NCI-H446 (cell line): ENCODE measurements at regions not wholly inside any gene's neighbourhood (a gene's known extent, or its start where the extent isn't known, plus 50 kb on each side); places are given as distances from the start of the nearest gene placed in this dataset.

Source experiments
- DNase-seq, 2 experiments: peaks; one replicate each; lab custom pipeline; 2025; lab: John Stamatoyannopoulos, UW

DNA sequence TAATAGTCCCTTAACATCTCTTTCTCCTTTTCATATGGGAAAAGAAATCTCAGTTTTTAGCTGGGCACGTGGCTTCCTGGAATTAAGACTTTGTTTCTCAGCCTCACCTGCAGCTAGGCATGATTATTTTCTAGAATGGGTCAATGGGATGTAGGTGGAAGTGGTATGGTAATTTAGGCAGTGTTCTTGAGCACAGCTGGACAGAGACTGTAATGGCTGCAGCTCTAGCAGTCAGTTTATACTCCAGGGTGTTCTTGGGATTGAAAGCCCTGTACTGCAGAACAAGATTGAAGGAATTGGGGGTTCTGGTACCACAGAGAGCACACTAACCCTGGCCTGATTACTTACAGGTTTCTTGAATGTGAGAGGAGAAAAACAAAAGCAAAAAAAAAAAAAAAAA lies 455.9 kb upstream of the ZNF608 start:
- no peak for DNase-seq

DNA sequence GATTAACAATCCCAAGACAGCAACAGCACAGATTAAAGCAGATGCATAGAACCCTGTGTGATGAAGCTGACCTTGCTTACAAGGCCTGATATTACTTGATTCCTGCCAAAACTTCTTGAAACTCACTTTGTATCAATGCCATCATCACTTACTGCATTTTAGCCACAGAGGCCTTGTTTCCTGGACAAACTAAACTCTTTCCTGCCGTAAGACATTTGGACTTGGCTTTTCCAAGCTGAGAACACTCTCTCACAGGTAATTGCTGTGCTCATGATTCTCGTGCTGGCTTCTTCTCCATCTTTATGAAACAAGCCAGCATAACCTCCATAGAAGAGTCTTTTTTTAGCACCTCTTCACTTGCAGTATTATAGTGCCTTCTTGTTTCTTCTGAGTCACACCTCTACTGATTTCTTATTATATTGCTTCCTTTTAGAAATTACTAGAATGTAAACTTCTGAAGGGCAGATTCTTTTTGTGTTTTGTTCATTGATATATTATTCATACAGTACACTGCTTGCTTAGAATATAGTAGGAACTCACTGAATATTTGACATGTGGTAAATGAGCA lies 456.5 kb upstream of the ZNF608 start:
- DNase-seq, result no peak

DNA sequence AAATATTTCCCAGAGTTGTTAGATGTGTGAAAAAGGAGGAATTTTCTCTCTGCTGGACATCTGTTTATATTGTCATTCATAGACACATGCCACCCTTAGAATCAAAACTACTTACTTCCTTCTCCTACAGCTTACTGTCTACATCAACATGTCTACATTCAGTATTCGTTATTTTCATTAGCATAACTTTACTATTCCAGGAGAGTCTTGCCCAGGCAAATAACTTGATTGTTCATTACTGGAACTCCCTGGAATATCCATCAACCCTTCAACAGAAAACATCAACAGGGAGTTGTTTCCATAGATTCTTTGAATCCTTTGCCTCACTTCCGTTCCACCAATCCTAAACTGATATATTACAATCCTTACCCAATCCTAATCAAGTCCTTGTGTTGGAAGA lies 457.5 kb upstream of the ZNF608 start:
- no peak for DNase-seq

DNA sequence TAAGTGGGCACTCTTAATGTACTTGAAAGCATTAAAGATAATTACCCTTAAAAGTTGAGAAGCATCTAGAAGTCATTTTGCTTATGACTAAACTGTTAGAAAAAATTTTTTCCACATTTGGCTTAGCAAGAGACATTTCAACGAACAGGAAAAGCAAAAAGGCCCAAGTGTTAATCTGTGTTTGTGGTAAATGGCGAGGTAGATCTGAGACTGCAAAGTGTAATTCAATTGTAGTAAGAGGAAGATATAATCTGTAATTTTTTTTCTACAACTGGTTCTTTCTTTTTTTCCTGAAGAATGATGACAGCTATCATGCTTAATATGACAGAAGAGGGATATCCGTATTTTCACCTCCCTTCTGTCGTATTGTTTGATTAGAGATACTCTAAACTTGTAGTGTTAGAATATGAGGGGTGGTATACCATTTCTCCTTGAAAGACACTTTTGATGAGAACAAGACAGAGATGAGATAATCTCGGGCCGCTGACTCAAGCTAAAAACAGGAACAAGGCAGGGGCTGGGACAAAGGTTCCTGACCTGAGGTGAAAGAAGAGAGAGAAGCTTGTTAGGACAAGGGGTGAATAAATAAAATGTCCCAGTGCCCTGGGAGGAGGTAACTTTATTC lies 459.3 kb upstream of the ZNF608 start:
- no peak for DNase-seq

DNA sequence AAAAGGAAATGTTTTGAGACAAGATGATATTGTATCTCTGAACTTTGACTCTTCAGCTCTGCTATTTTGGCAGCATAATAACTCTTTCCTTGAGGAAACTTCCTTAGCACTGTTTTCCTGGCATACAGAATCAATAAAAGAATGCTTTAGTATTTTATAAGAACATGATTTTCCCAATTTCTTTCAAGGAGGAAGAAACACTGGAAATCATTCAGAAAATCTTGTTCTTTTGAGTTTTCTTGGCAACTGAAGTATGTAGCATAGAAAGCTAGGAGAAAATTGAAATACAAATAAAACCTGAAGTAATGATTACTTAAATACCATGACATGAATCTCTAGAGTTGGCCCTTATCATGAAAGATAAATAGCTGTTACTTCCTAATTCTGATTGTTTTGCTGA lies 461.4 kb upstream of the ZNF608 start:
- DNase-seq, result no peak

DNA sequence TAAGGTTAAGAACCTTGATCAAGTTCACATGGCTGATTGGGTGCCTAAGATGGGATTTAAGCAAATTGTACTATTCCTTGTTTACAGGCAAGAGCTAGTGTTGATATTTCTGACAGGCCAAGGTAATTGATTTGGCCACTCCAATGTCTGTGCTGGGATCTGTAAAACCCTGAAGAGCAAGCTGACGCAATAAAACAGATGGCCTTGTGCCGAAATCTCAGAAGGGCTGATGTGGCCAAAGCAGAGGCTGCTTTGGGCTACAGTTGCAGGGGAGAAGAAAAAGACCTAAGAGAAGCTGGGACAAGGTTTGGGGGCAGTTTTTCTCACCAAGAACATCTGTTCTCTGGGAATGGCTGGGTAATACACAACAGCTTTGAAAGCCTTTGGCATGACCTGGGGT lies 463.2 kb upstream of the ZNF608 start:
- DNase-seq, result peak in 1 of 2 experiments; percentile 33

DNA sequence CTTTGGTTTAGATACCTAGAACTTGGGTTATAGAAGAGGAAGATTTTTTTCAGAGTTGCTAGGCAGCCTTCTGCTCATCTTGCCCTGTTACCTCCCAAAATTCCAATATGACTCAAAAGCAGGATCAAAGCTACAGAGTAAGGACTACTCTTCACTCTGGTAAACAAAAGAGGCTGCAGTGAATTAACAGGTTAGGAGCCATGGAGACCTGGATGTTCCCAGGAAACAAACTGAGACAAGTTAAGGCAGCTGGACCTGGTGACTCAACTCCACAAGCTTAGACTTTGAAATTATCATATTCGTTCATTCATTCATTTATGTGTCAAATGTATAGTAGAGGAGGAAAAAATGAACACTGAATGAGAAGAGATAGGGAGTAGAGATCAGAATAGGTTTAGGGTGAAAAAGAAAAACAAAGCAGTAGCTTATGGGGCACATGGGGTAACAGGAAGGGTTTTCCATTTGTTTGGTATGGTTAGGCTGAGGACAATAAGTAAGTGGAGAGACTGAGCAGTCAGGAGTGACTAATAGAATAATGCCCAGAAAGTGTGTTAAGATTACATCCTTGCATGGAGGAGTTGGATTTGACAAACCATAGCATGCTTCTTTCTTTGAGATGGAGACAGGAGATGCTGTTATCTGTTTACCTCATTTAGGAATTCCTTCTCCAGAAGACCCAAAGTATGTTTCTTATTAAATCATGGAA lies 464.0 kb upstream of the ZNF608 start:
- no peak for DNase-seq

DNA sequence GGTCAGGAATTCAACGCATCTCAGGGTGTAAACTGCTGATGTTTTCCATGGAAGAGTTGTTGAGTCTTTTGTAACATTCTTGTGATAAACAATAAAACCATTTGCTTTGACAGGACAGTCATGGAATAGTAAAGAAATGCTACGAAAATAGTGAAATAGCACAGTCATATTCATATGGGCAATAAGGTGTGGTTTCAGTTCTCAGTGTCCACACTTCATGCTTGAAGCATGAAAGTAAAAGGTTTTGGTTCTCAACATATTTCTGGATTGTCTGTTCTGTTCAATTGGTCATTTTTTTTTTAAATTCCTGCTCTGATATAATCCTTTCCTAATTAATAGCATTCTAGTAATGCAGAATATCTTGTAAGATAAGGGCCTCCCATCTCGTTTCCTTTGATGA lies 467.6 kb upstream of the ZNF608 start:
- DNase-seq, result no peak

DNA sequence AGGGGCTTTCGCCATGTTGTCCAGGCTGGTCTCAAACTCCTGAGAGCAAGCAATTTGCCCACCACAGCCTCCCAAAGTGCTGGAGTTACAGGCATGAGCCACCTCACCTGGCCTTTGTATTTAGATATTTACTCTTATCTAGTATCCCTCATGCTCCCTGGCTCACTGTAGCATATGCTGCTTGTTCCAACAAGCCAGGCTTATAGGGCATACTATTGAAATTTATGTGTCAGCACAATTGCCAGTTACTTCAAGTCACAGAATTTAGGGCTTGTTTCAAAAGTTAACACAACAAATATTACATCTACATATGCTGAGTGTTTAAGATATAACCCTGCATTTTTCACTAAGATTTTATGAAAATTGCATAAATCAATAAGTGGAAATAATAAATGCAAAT lies 469.2 kb upstream of the ZNF608 start:
- DNase-seq, result no peak

DNA sequence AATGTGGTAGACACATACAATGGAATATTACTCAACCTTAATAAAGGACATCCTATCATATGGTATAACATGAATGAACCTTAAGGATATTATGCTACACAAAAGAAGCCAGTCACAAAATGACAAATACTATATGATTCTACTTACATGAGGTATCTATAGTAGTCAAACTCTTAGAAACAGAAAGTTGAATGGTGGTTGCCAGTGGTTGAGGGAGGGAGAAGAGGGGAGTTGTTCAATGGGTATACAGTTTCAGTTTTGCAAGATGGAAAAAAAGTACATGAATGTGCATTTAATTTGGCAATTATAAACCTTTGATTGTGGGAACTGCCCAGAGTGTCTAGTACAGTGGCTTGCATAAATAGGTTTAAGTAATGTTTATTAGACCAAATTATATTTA lies 473.3 kb upstream of the ZNF608 start:
- no peak for DNase-seq

DNA sequence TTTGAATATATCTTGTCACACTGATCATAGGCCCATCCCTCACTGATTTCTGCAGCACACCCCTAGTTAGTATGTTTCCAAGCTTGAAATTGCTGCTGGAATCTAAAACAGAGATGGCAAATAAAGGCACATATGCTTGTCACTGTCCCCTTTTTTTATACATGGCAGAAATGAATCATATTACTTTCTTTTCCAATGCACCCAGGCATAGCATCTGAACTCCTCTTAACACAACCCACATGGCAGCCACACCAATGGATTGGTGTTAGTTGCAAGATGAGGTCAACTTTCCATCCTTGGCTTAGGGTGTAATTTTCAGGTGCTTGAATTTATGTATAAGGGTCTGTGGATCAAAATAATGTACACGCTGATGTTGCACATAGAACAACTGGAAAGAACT lies 473.8 kb upstream of the ZNF608 start:
- no peak for DNase-seq

DNA sequence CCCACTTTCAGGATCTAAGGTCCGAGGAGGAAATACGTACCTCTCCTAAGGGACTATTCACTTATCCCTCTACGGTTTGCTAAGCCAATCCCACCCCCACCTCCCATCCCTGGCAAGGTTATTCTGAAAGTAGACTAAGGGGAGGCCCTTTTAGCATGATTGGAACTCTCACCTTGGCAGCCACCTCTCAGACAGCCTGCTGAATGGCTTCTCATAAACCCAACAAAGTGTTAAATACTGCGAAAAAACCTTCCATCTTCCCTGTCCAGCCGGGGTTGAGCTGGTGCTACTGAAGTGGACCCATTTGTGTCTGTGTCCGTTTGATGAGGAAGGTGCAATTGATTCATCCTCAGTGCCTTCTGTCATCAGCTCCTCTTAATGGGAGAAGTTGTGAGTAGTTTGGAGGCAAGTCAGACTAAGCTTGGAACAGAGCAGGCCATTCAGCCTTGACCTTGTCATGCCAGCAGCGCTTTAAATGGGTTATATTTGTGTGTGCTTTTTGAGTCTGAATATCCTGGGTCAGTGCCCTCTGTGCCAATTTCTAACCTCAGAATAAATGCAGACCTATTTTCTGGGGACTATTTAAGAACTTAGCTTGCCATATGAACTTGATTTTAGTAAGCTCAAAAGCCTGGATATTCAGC lies 476.3 kb upstream of the ZNF608 start:
- DNase-seq, result no peak

DNA sequence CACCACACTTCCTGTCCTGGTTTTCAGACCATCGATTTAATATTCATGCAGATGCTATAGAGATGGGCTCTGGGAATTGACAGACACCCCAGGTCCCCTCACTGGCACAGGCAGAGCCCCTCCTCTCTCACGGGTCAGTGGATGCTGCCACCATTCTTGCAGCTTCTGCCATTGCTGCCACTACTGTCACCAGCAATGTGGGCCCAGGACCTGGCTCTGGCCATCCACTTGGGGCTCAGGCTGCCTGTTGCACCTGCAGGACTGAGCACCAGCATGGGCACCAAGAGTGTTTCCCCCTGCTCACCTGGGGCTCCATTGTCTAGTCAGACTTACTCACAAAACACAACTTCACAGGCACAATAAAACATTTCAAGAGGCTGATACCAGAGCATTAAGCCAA lies 479.0 kb upstream of the ZNF608 start:
- no peak for DNase-seq

DNA sequence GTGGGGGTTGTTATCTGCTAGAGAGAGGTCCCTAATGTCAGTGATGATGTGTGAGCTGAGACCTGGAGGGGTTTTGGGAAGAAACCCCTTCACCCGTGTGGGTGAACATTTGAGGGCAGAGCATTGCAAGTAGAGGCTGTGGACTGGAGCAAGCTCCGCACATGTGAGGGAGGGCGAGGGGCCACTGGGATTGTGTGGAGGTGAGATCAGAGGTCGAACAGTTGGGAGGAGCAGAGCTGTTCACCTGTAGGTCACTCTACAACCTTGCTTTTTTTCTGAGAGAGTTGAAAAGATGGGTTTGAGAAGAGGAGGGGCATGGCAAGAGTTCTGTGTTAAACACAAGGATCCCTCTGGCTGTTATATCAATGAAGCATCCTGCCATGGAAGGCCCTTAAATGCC lies 480.4 kb upstream of the ZNF608 start:
- DNase-seq, result no peak

DNA sequence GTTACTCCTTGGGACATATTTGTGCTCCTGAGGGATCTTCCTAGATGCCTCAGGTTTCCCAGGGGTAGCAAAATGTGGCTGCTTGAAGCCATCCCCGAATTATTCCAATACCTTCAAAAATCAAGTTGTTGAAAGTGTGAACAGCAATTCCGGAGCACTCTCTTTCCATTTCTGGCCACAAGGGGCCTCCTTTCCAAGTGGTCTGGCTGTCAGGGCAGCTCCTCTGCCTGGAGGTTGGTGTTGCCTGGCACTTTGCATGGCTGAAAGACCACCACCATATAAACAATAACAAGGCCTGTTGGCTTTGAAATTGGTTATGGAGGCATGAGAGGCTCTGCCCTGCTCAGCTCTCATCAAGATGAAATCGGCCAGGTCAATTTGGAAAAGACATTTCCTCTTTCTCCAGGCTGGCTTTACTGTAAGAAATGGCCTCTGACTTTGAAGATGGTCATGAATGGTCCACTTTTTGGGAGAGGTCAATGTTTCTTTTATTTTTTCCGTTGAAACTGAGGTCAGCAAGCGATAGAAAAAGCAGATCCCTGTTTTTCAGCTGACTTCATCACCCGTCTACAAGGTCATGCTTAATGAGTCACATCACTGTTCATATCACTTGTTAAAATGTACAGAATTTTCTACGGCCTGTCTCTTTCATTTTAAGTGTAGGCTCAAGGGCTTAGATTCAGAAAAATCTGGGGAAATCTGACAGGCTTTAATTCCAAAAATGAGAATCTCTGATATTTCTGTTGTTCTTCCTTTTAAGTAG lies 481.1 kb upstream of the ZNF608 start:
- DNase-seq, result peak in 1 of 2 experiments; percentile 26

DNA sequence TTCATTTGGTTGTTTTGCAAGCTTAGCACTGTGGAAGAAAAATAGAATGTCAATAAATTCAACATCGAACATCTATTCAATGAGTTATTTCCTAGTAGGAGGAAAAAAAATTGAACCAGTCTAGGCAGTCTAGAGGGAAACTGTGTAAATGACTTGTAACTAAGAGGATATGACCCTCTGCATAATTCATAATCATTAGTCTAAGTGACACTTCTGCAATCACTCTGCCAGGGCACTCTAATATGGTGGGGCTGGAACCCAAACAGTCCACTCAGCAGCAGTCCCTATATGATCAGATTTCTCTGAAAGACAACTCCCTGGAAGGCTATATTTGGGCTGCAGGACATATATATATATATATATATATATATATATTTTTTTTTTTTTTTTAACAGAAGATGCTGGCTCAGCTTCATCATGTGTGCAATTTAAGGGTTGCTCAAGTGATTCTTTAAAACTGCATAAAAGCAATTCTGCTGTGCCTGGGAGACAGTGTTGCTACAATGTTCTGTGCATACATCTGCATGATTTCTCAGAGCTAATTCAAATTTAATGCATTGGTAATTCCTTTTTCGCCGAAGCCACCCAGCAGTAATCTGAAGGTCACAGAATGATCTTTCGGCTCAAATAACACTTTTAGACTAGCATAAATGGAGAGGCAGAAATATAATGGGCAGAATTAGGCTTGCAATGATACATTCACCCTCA lies 482.1 kb upstream of the ZNF608 start:
- DNase-seq, result no peak

DNA sequence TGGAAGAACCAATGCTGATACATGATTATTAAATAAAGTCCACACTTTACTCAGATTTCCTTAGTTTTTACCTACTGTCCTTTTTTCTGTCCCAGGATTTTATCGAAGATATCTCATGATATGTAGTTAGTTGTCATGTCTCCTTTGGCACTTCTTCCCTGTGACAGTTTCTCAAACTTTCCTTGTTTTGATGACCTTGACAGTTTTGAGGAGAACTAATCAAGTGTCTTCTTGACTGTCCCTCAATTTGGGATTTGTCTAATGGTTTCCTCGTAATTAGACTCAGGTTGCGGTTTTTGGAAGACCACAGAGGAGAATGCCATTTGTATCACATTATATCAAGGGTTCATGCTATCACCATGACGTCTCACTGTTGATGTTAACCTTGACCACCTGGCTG lies 483.1 kb upstream of the ZNF608 start:
- DNase-seq, result no peak

DNA sequence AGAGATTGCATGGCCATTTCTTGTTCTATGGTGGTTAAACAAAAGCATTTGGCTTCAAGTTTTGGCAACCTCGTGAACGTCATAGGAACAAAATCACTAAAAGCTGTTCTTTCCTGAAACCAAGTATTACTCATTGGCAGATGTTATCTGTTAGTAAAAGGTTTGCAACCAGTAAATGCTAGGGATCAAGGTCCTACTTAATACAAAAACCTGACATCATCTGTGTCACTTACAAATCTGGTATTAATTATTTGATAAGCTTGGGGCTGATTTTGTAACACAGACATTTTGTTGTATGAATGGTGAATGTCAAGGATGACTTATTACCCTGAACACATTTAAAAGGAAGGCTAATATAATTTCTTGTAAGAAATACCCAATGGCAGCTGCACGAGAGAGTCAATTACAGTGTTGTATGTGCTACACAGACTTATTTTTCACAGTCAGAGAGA lies 486.4 kb upstream of the ZNF608 start:
- peak; percentile 6 to 64 for DNase-seq

DNA sequence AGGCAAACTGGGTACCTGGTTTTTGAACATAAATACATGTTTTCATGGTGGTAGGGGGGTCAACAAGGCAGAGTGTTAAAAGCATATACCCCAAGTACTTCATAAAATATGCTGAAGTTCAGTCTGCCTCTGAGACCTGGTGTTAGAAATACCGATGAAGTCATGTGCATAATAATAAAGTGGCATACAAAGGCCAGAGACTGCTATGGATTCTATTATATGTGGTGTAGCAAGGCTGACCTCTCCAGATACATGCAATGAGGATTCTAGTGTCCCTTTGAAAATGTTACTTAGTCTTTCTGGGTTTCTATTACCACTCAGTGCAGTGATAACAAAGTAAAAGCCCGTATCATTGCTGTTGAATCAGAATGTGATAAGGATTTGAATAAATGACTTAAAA lies 487.5 kb upstream of the ZNF608 start:
- no peak for DNase-seq

DNA sequence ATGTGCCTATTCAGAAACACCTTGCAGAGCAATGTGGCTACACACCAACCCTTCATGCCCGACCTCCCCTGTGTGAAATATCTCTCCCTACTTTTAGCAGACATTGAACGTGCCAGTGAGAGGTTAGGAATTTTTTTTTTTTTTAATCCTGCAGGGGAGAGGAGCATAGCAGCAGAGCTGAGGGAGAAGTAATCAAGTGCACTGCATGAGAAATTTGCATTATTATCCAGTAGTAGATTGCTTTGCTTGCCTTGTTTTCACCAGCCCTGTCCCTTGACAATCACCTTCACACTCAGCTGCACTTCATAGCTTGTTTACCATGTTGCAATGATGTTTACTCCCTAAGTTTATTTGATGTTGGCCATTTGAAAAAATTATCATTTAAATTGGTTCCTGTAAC lies 489.6 kb upstream of the ZNF608 start:
- DNase-seq, result no peak

DNA sequence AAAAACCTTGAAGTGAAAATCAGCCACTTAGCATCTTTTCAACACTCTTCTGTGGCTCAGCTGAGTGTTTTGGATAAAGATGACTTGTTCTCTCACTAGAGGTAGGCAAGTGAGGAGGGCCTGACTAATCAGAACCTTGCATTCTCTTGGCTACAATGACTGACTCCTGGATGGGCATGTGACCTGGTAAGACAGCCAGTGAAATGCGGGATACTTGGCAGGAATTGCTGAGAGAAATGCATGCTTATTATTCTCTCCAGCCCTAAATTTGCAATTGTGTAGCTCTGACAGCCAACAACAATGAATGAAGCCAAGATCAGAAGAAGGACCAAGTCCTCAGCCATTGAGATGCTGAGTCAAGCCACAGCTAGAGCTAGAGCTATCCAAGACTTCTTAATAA lies 490.5 kb upstream of the ZNF608 start:
- peak in 1 of 2 experiments; percentile 39 for DNase-seq

DNA sequence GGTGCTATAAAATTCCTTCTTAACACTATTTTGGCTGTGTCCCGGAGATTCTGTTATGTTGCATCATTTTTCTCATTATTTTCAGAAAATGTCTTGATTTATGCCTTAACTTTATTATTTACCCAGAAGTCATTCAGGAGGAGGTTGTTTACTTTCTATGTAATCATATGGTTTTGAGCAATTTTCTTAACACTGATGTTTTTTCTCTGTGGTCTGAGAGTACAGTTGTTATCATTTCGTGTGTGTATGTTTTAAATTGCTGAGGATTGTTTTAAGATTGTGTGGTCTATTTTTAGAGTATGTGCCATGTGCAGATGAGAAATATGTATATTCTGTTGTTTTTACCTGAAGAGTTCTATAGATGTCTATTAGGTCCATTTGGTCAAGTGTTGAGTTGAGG lies 498.1 kb upstream of the ZNF608 start:
- DNase-seq, result no peak
